ENCODE measurements at regions not wholly inside any gene's neighbourhood (a gene's known extent, or its start where the extent isn't known, plus 50 kb on each side); places are given as distances from the start of the nearest gene placed in this dataset.
"Not testable (repeated sequence)": the region's sequence is repeated elsewhere in the genome, so short reads cannot be mapped to it uniquely, and the experiment has no call there.

GRCh38 chr3:182626484-182627467 lies 166.5 kb upstream of the ATP11B start:
- no peak for DNase-seq (ENCODE audit: low spot score)

- no peak for DNase-seq (ENCODE audit: low spot score)
These were observed 164.8 kb upstream of the ATP11B start for GRCh38 chr3:182628531-182628930.

- no peak for DNase-seq (ENCODE audit: low spot score)
These were observed 163.8 kb upstream of the ATP11B start for GRCh38 chr3:182629521-182629920.

- DNase-seq (ENCODE audit: low spot score): no peak
These were observed 161.9 kb upstream of the ATP11B start for GRCh38 chr3:182631183-182632076.

- no peak for DNase-seq (ENCODE audit: low spot score)
These were observed 161.3 kb upstream of the ATP11B start for GRCh38 chr3:182632077-182632393.

GRCh38 chr3:182633186-182633585 lies 160.1 kb upstream of the ATP11B start:
- DNase-seq (ENCODE audit: low spot score): no peak

- DNase-seq (ENCODE audit: low spot score): no peak
These were observed 156.7 kb upstream of the ATP11B start for GRCh38 chr3:182636646-182637045.

- no peak for DNase-seq (ENCODE audit: low spot score)
These were observed 155.8 kb upstream of the ATP11B start for GRCh38 chr3:182637350-182638110.

- no peak for DNase-seq (ENCODE audit: low spot score)
These were observed 149.3 kb upstream of the ATP11B start for GRCh38 chr3:182644013-182644412.

- no peak for DNase-seq (ENCODE audit: low spot score)
These were observed 148.4 kb upstream of the ATP11B start for GRCh38 chr3:182644790-182645433.

- DNase-seq (ENCODE audit: low spot score): no peak
These were observed 142.7 kb upstream of the ATP11B start for GRCh38 chr3:182650568-182651128.

- no peak for DNase-seq (ENCODE audit: low spot score)
These were observed 141.8 kb upstream of the ATP11B start for GRCh38 chr3:182651461-182651860.

- not testable (repeated sequence) for DNase-seq (ENCODE audit: low spot score)
These were observed 140.2 kb upstream of the ATP11B start for GRCh38 chr3:182653065-182653464.

- DNase-seq (ENCODE audit: low spot score): no peak
These were observed 124.8 kb upstream of the ATP11B start for GRCh38 chr3:182668541-182668940.

- DNase-seq (ENCODE audit: low spot score): no peak
These were observed 124.3 kb upstream of the ATP11B start for GRCh38 chr3:182668974-182669373.

- peak; percentile 13 for DNase-seq (ENCODE audit: low spot score)
These were observed 121.8 kb upstream of the ATP11B start for GRCh38 chr3:182671541-182671940.

GRCh38 chr3:182671942-182672341 lies 121.4 kb upstream of the ATP11B start:
- peak; percentile 74 for DNase-seq (ENCODE audit: low spot score)

- DNase-seq (ENCODE audit: low spot score): no peak
These were observed 120.0 kb upstream of the ATP11B start for GRCh38 chr3:182673336-182673735.

GRCh38 chr3:182682263-182683241 lies 110.8 kb upstream of the ATP11B start:
- DNase-seq (ENCODE audit: low spot score): peak; percentile 62

- DNase-seq (ENCODE audit: low spot score): peak; percentile 87
These were observed 109.9 kb upstream of the ATP11B start for GRCh38 chr3:182683453-182683852.

Data from globus pallidus (tissue), 1 donor.